ENCODE measurements at regions not wholly inside any gene's neighbourhood (a gene's known extent, or its start where the extent isn't known, plus 50 kb on each side); places are given as distances from the start of the nearest gene placed in this dataset.

GRCh38 chr1:229953736-229954326, 113.2 kb upstream of the GALNT2 start:
- TF ChIP-seq POLR2A (IDR thresholded peaks at IDR 0.05) (no peak), CTCF (IDR thresholded peaks at IDR 0.05) (no peak), POLR2AphosphoS5 (IDR thresholded peaks at IDR 0.05) (no peak)
- no peak for DNase-seq (ENCODE audit: low spot score in 2 of 2)
- Histone ChIP-seq H3K4me3 (no peak overlapping the region), H3K36me3 (no peaks in the 10 kb centered on the region), H3K4me1 (no peaks in the 10 kb centered on the region), H3K27ac (no peak overlapping the region), H3K27me3 (no peaks in the 10 kb centered on the region), H3K9me3 (no peaks in the 10 kb centered on the region)
- intact Hi-C loops (cut with DNase I; ENCODE audit: low total_unique reads), result no loop called here

- H3K27me3 ChIP-seq, result no peaks in the 10 kb centered on the region
- H3K36me3 ChIP-seq, result no peaks in the 10 kb centered on the region
- H3K27ac ChIP-seq, result no peak overlapping the region
- no peaks in the 10 kb centered on the region for H3K9me3 ChIP-seq
- intact Hi-C loops (cut with DNase I; ENCODE audit: low total_unique reads), result no loop called here
- no peak overlapping the region for H3K4me3 ChIP-seq
- no peak for DNase-seq (ENCODE audit: low spot score in 2 of 2)
- TF ChIP-seq POLR2AphosphoS5 (IDR thresholded peaks at IDR 0.05) (no peak), CTCF (IDR thresholded peaks at IDR 0.05) (no peak), POLR2A (IDR thresholded peaks at IDR 0.05) (no peak)
- no peaks in the 10 kb centered on the region for H3K4me1 ChIP-seq
These were observed 102.8 kb upstream of the GALNT2 start for GRCh38 chr1:229964281-229964680.

- Histone ChIP-seq H3K36me3 (no peaks in the 10 kb centered on the region), H3K27ac (no peak overlapping the region), H3K4me3 (no peak overlapping the region), H3K9me3 (peaks cover 0 to 2% of the 10 kb centered on the region in 2 donors), H3K27me3 (no peaks in the 10 kb centered on the region), H3K4me1 (no peaks in the 10 kb centered on the region)
- no peak for DNase-seq (ENCODE audit: low spot score in 2 of 2)
- TF ChIP-seq POLR2A (IDR thresholded peaks at IDR 0.05) (no peak), POLR2AphosphoS5 (IDR thresholded peaks at IDR 0.05) (no peak), CTCF (IDR thresholded peaks at IDR 0.05) (no peak)
- intact Hi-C loops (cut with DNase I; ENCODE audit: low total_unique reads), result no loop called here
These were observed 96.3 kb upstream of the GALNT2 start for GRCh38 chr1:229970714-229971113.

- Histone ChIP-seq H3K4me3 (no peak overlapping the region), H3K27me3 (no peaks in the 10 kb centered on the region), H3K27ac (no peak overlapping the region), H3K36me3 (no peaks in the 10 kb centered on the region), H3K4me1 (no peaks in the 10 kb centered on the region), H3K9me3 (peaks cover 0 to 6% of the 10 kb centered on the region in 2 donors)
- DNase-seq (ENCODE audit: low spot score in 2 of 2), result no peak
- intact Hi-C loops (cut with DNase I; ENCODE audit: low total_unique reads), result no loop called here
- TF ChIP-seq POLR2A (IDR thresholded peaks at IDR 0.05) (no peak), POLR2AphosphoS5 (IDR thresholded peaks at IDR 0.05) (no peak), CTCF (IDR thresholded peaks at IDR 0.05) (no peak)
These were observed 95.9 kb upstream of the GALNT2 start for GRCh38 chr1:229971141-229971540.

- TF ChIP-seq POLR2AphosphoS5 (IDR thresholded peaks at IDR 0.05), result no peak
- no peak for TF ChIP-seq POLR2A (IDR thresholded peaks at IDR 0.05)
- no peak for TF ChIP-seq CTCF (IDR thresholded peaks at IDR 0.05)
- Histone ChIP-seq H3K36me3 (no peaks in the 10 kb centered on the region), H3K4me1 (no peaks in the 10 kb centered on the region), H3K9me3 (peaks cover 0 to 8% of the 10 kb centered on the region in 2 donors), H3K27ac (no peak overlapping the region), H3K4me3 (no peak overlapping the region), H3K27me3 (no peaks in the 10 kb centered on the region)
- DNase-seq (ENCODE audit: low spot score in 2 of 2), result no peak
- intact Hi-C loops (cut with DNase I; ENCODE audit: low total_unique reads), result no loop called here
These were observed 94.3 kb upstream of the GALNT2 start for GRCh38 chr1:229972600-229973296.
